DMS79 treated with DMSO at 0.1 percent for 48 hours (cell line): ENCODE measurements at regions not wholly inside any gene's neighbourhood (a gene's known extent, or its start where the extent isn't known, plus 50 kb on each side); places are given as distances from the start of the nearest gene placed in this dataset.

Experiments used
- DNase-seq: peaks from one replicate; lab custom pipeline; 2025; lab: John Stamatoyannopoulos, UW

DNA sequence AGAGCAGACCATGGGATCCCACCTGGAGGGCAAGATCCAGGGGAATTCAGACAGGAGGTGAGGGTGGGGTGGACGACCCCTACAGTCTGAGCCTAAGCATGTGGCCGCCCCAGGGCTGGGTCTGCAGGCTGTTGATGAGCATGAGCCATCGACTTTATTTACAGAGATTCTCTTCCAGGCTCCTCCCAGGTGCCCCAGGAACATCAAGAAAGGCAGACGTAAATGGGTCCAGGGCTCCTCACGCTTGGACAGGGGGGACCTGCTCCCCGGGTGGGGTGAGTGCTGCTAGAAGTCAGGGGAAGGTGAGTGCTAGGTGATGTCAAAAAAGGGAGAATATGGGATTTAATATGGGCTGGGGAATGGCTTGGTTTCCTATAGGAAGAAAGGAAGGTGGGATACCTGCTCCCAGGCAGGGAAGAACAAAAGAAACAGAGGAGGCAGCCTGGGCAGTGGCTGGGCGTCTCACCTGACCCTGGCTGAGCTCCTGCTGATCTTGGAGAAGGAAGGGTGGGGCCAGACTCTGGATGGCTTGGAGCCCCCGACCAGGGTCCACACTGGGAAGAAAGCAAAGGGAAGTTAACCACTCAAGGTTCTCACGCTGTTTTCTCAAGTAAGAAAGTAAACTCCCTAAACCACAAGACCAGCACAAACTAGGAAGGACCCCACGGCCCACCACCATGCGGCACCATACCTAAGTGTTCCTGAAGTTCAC lies 162.1 kb upstream of the SHH start:
- DNase-seq, result no peak

DNA sequence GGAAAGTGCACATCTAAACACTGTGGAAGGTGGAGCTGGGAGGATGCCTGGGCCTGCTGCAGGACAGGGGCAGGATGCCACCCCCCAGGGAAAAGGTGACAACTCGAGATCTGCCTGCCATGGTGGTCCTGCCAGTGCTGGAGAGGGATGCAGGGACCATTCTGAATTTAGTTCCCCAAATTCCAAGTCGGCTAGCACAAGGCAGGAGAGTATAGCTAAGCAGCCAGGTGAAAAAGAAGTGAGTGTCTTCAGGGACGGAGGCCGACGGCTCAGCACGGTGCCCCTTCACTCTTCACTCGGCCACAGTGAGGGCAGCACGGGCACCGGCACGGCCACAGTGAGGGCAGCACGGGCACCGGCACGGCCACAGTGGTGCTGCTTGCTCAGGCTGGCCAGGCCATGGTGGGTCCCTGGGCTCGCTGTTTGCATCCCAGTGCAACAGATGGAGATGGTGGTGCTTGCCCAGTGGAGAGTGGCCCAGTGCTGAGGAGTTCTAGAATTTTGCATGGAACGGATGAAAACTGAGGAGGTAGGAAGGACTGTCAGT lies 161.3 kb upstream of the SHH start:
- DNase-seq, result no peak

DNA sequence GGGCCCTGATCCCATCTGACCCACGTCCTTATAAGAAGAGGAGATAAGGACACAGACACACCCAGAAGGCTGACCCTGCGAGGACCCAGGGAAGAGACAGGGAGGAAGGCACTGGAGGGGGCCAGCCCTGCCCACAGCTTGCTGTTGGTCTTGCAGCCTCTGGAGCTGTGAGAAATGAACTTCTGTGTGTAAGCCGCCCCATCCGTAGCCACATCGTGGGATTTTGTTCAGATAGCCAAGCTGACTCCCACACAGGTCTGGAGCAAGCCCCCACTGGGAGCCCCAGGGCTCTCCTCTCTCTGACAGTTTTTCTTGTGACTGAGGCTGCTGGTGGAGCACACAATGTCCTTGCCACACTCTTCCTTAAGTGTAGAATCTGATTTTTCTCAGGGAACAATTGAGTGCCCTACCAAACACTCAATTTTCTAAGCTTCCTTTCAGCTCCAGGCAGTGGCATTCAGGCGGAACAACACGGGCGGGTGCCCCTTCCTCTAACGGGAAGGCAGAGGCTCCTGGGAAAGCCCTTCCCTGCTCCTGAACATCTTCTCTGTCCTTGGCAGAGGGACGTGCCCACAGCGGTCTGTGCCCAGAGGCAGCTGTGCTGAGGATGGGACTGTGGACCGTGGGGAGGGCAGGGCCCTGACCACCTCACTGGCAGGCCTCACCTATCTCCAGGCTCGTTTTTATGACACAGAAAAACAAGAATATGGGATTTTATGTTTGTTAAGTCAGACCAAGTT lies 160.6 kb upstream of the SHH start:
- DNase-seq, result peak; percentile 9

GRCh38 chr7:155972247-155972646 lies 160.0 kb upstream of the SHH start:
- no peak for DNase-seq

- no peak for DNase-seq
Measured at GRCh38 chr7:155971180-155971770, 159.0 kb upstream of the SHH start.

GRCh38 chr7:155969192-155969929 lies 157.1 kb upstream of the SHH start:
- no peak for DNase-seq

DNA sequence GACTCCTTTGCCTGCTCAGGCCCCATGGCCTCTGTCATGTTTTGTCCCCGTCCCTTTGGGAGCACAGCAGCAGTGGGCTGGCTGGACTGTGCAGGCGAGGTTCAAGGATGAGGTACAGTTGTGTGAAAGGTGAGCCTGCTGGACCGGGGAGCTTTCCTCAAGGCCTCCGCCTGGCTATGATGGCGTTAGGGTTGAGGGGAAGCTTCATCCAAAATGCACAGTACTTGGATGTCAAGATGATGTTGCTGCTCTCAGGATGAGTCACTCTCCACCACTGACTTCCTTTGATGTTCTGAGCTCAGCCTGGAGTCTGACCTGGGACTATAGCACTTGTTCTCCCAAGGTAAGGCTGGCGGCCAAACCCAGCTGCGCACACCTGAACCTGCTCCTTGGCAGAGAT lies 152.7 kb upstream of the SHH start:
- DNase-seq, result peak; percentile 97

DNA sequence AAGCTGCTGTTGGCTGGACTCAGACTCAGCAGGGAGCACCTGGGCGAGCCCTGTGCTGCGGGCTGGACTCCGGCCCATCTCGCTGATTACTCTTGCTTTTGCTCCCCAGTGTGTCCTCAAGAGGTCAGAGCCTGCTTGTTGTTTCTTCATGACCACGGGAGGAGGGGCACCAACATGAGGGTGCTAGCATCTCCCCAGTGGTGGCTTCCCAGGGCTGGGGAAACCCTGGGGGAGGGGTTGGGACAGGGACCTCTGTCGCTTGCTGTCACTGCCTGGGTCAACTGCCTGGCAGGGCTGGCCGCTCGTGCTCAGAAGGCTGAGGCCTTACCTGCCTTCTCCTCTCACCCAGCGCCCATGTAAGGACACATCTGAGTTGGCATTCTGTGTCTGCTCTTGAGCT lies 152.3 kb upstream of the SHH start:
- no peak for DNase-seq

DNA sequence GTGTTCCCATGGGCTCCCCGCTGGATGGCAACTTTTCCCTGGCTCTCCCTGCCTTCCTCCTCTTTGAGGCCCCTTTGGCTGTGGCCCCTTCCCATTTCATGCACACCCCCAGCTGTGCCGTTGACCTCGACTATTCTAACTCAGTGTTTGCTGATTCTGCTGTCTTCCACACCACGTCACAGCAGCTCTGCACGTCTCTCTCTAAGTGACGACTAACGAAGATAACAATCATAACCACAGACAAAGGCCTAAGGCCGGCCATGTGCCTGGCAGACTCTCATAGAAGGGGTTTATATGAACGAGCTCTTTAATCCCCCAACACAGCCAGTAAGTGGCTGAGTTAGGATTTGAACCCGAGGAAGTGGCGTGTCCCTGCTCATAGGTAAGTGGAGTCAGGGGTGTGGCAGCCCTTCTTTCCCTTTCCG lies 151.5 kb upstream of the SHH start:
- DNase-seq, result no peak

DNA sequence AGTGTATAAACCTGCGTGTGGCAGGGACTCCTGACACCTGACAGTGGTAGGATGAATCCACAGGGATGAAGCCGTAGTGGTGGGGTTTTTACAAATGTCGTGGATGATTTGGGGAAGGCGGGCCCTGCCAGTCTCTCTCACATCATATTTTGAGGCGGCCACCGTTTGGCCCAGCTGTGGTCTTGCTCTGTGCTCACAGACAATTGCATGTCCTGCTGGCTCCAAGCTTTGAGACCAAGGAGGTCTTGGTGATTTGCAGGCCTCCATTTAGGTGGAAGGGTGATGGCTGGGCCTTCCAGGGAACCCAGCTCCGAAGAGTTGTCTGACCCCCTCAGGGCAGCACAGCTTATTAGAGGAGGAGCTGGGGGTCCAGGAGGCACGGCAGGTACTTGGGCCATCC lies 151.1 kb upstream of the SHH start:
- DNase-seq, result no peak

- no peak for DNase-seq
Measured at GRCh38 chr7:155962968-155963300, 150.7 kb upstream of the SHH start.

DNA sequence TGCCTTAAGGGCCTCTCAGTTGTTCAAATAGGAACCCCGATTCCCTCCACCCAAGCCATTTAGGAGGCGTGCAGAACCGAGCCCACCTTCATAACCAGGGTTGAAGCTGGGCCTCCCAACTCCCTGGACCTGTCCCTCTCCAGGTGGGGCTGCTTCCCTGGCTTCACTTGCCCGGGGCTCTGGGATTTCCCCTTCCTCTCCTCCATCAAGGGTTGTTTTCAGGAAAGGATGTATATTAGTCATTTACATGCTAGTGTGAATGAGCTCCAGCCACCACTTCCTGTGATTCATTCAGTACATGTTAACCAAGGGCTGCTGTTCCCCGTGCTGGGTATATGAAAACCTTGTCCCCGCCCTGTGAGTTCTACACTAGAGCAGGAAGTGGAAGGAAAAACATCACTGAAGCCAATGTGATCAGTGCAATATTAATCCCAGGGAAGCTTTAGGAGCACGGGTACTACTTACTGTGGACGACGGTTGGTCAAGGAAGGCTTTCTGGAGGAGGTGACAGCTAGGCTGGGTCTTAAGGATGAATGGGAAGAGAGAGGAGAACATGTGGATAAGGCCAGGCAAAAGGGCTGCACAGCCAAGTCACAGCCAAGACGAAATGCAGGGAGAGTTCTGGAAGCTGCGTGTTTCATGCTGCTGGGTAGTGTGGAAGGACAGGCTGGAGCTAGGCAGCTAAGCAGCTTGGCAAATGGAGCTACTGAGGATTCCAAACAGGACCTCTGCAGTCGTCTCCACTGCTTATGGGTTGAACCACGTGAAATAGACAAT lies 150.1 kb upstream of the SHH start:
- no peak for DNase-seq

DNA sequence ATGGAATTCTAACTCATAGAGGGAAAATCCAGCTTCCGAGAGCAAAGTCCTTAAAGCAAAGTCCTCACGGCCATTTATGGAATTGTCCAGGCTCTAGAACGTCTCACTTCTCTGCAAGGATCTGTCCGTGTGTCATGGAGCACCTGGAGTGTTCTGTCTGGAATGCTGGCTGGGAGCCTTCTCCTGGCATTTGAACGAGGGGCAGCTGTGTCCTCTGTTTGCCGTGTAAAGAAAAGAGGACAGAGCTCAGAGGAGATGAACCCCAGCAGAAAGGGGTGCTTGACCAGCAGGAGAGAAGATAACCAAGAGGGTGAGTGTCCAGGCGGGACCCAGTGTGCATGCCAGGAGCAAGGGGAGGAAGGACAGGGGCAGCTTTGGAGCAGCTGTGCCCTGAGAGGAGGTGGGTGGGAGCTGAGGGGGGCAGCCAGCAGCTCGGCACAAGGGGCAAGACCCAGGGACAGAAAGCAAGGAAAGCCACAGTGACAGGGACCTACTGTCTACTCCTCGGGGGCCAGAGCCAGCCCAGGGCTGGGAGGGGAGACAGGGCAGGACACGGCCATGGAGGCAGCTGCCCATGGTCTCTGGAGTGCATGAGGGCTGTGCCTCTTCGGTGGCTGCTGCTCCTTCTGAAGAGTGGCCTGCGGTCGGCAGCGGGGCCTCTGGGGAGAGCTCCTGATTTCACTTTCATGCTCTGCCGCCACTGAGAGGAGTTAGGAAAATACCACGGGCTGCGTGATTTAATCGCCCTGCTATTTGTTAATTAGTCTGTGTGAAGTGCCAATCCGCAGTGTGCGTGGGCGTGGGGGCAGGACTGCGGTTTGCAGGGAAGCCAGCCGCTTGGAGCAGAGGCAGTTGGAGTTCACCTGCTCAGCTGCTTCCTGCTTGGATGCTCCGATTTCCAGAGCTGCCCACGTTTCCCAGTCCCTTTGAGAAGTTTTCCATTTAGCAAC lies 149.3 kb upstream of the SHH start:
- peak; percentile 90 for DNase-seq

DNA sequence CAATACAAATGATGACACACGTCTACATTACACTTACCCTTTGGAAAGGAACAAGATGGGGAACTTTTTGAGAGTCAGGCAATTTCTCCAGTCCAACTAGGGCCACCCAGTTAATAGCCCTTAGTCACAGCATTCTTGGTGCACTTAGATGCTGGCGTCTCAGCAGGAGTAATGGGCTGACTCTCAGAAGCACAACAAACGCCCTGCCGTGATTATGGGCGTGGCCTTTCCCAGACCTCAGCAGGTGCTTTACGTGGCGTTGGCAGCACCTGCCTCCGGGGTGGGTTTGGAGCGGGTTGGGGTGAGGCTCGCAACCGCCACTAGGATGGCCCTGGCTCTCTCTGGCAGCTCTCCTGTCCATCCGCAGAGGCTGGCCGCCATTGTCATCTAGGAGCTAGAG lies 147.6 kb upstream of the SHH start:
- DNase-seq, result peak; percentile 16

- no peak for DNase-seq
Measured at GRCh38 chr7:155956977-155957376, 144.7 kb upstream of the SHH start.

DNA sequence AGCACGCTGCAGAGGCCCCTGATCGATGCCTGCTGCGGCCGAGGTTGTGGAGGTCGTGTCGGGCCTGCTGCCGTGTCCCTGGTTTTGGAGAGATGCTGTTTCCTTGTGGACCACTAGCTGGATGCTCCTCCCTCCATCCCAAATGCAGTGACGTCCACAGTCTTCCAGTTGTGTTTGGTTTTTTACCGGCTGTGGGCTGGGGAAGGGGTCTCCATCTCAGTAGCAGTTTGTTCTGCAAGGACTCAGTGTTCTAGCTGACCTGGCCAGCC lies 143.0 kb upstream of the SHH start:
- no peak for DNase-seq

- DNase-seq, result no peak
Measured at GRCh38 chr7:155954550-155955366, 142.5 kb upstream of the SHH start.

DNA sequence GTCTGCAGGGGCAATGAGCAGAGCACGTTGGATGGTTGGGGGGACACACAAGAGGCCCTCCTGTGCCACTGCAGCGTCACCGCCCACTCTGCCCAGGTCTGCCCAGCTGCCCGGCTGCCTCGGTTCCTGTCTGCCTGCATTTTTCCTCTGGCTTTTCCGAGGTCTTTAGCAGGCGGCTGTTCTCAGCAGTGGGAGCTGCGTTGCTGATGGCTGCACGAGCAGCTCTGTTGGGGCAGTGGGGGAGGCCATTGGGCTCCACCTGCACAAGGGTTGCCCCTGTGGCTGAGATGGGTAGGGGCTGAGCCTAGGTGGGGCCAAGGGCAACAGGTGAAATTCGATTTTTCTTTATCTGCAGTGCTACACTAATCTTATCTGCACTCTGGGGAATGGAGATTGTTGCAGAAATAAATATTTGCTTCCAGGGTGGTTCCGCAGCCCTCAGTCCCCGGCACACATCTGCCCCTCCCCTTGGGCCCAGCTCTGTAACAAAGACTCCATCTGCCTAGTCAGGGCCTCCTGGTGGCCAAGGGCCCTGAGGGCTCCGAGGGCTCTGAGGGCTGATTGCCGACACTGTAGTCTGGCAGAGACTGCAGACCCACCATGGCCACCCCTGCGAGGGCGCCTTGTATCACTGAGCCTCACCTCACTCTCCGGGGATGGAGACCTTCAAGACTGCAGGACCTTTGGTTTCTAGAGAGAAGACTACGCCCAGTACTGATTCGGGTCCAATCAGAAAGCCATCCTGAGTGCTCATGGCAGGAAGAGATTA lies 141.7 kb upstream of the SHH start:
- DNase-seq, result peak; percentile 24

DNA sequence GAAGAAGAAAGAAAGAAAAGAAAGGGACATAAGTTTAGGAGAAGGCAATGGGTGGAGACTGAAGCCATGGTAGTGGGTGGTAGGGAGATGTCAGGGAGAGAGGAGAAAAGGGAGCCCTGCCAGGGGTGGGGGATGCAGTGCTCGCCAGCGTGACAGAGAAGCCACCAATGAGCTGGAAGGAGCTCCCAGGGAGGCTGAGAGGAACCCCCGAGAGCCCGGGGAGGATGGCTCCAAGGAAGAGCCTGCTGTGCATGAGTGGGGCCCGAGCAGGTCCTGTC lies 141.2 kb upstream of the SHH start:
- no peak for DNase-seq
